HG03066 (cell line): ENCODE measurements at regions not wholly inside any gene's neighbourhood (a gene's known extent, or its start where the extent isn't known, plus 50 kb on each side); places are given as distances from the start of the nearest gene placed in this dataset.

Experiments
- ATAC-seq: cut with Tn5 transposase; IDR thresholded peaks from one replicate; pipeline ENCODE4 v1.9.1; 2021; ENCODE audit warnings: low read depth; ENCODE audit not compliant: unreplicated experiment

GRCh38 chr2:18503376-18504228, 56.9 kb downstream of the RDH14 start:
- ATAC-seq: no peak

- no peak for ATAC-seq
Measured at GRCh38 chr2:18502142-18502541, 58.3 kb downstream of the RDH14 start.

GRCh38 chr2:18501729-18502128, 58.7 kb downstream of the RDH14 start:
- ATAC-seq: no peak

GRCh38 chr2:18501156-18501555, 59.3 kb downstream of the RDH14 start:
- no peak for ATAC-seq

- no peak for ATAC-seq
Measured at GRCh38 chr2:18500333-18500732, 60.1 kb downstream of the RDH14 start.

- ATAC-seq: no peak
Measured at GRCh38 chr2:18498531-18498930, 61.9 kb downstream of the RDH14 start.

- ATAC-seq: no peak
Measured at GRCh38 chr2:18496516-18496915, 63.9 kb downstream of the RDH14 start.

GRCh38 chr2:18495058-18495457, 65.4 kb downstream of the RDH14 start:
- ATAC-seq: no peak

GRCh38 chr2:18492721-18493120, 67.7 kb downstream of the RDH14 start:
- ATAC-seq: no peak

GRCh38 chr2:18491577-18491976, 68.9 kb downstream of the RDH14 start:
- no peak for ATAC-seq

- no peak for ATAC-seq
Measured at GRCh38 chr2:18490901-18491300, 69.6 kb downstream of the RDH14 start.

- no peak for ATAC-seq
Measured at GRCh38 chr2:18487106-18487913, 73.1 kb downstream of the RDH14 start.

GRCh38 chr2:18484625-18485024, 75.8 kb downstream of the RDH14 start:
- no peak for ATAC-seq

- no peak for ATAC-seq
Measured at GRCh38 chr2:18483896-18484295, 76.6 kb downstream of the RDH14 start.

- no peak for ATAC-seq
Measured at GRCh38 chr2:18482666-18483065, 77.8 kb downstream of the RDH14 start.

GRCh38 chr2:18479947-18480369, 80.5 kb downstream of the RDH14 start:
- ATAC-seq: no peak

GRCh38 chr2:18477293-18477692, 83.2 kb downstream of the RDH14 start:
- ATAC-seq: no peak

- ATAC-seq: no peak
Measured at GRCh38 chr2:18476484-18476883, 84.0 kb downstream of the RDH14 start.

GRCh38 chr2:18475884-18476283, 84.6 kb downstream of the RDH14 start:
- no peak for ATAC-seq

- no peak for ATAC-seq
Measured at GRCh38 chr2:18474700-18475099, 85.8 kb downstream of the RDH14 start.

- ATAC-seq: no peak
Measured at GRCh38 chr2:18473241-18474181, 86.9 kb downstream of the RDH14 start.
